Uterus (tissue), 2 donors: ENCODE measurements at regions not wholly inside any gene's neighbourhood (a gene's known extent, or its start where the extent isn't known, plus 50 kb on each side); places are given as distances from the start of the nearest gene placed in this dataset.

ENCODE experiments used
- CTCF ChIP-seq, 4 experiments: fragments of 200-600 bp in 2 of 4; fragments of 450-650 bp in 2 of 4; sonication (generic) in 2 of 4; IDR thresholded peaks; one replicate each; pipeline ENCODE4 v1.5.1; 2016 to 2019; ENCODE audit warnings: antibody characterized with exemption in 4 of 4, mild to moderate bottlenecking in 2 of 4, moderate library complexity in 1 of 4
- POLR2A ChIP-seq, 2 donors: fragments of 450-650 bp; IDR thresholded peaks; one replicate each; pipeline ENCODE4 v1.6.1; 2016; ENCODE audit warnings: antibody characterized with exemption in 2 of 2, mild to moderate bottlenecking in 1 of 2, moderate library complexity in 1 of 2

DNA sequence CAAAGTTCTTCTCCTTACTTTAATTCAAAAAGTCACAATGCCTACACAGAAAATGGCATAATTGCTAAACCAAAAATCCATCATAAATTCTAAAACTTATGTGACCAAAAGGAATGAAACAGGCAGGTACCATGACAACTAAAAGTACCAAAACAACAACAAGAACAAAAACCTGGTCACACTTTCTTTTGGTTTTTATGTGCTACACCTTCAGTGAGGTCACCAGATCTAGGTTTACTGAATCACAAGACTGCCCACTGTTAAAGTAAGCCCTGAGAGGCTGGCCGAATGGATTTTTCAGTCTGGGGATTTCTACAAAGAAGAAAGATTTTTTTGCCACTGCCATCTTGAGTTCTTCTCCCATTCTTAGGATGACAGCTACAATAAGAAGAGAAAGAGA lies 583.0 kb upstream of the PKN2 start:
- no peak for TF ChIP-seq POLR2A (IDR thresholded peaks at IDR 0.05)
- TF ChIP-seq CTCF (IDR thresholded peaks at IDR 0.05) = no peak
